ENCODE measurements at regions not wholly inside any gene's neighbourhood (a gene's known extent, or its start where the extent isn't known, plus 50 kb on each side); places are given as distances from the start of the nearest gene placed in this dataset.
A peak's percentile ranks its signal among the peaks of the same experiment; 100 is the strongest.

DNA sequence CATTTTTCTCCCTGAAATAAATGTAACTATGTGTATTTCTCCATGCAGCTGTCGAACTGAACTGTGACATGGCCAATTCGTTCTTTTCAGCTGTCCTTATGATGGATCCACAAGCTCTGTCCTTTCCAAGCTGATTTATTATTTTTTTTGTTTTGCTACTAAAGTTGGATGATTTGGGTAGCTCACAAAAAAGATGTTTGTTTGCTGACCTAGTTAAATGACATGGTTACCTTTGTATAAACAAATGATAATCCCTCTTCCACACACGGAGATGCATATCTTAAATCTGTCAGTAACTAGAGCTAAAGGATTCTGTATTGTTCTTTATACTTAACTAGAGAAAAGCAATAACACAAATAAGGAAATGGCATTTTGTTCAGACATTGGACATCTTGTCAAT lies 884.3 kb upstream of the PCDH20 start:
- H3K9me3 ChIP-seq (replicated peaks; ENCODE audit: control insufficient read depth, low read depth, low read length) = peaks cover 2% of the 10 kb centered on the region
- no peaks in the 10 kb centered on the region for H3K4me1 ChIP-seq (ENCODE audit: control insufficient read depth, insufficient read depth, low read length)
- H3K27ac ChIP-seq (ENCODE audit: low read length) = no peak overlapping the region
- H3K36me3 ChIP-seq (ENCODE audit: control insufficient read depth, insufficient read depth, low read length) = no peaks in the 10 kb centered on the region
- H3K27me3 ChIP-seq (ENCODE audit: control insufficient read depth, insufficient read depth, low read length) = no peaks in the 10 kb centered on the region
- peak; percentile 33 for DNase-seq
- WGBS (ENCODE audit: insufficient coverage) = no CpG with 5 or more reads among the region's 3 CpGs
- no peak overlapping the region for H3K4me3 ChIP-seq (ENCODE audit: low read length)

DNA sequence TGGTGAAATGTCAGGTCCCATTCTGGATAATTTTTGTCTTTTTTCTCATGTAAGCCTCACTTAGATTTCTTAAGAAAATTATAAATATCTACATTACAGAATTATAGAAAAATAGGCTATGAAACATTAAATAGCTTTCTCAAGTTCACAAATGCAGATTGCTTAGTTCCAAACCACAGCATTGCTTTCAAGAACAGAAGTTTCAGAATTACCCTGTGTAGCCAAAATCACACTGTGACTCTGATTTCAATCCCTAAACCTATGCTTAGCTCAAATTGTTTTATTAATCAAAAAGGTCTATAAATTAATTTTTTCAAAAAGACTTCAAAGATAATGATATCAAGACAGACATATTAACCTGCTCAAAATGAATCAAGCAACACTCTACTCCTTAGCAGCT lies 881.2 kb upstream of the PCDH20 start:
- Histone ChIP-seq H3K4me1 (ENCODE audit: control insufficient read depth, insufficient read depth, low read length) (no peaks in the 10 kb centered on the region), H3K36me3 (ENCODE audit: control insufficient read depth, insufficient read depth, low read length) (no peaks in the 10 kb centered on the region)

DNA sequence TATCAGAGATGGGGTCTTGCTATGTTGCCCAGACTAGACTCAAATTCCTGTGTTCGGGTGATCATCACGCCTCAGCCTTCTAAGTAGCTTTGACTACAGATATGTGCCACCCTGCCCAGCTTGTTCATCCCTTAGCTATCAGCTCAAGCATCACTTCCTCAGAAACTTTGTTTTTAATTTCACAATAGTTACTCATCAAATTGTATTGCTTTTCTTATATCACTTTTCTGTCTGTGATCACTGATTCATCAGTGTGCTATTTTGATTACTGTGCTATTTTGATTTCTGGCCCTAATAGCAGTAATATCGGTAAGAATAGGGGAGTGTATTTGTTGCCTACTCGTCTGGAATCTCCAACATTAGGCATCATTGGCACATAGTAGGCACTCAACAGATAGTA lies 878.6 kb upstream of the PCDH20 start:
- no peak overlapping the region for H3K27ac ChIP-seq (ENCODE audit: low read length)
- H3K4me3 ChIP-seq (ENCODE audit: low read length) = no peak overlapping the region
- H3K36me3 ChIP-seq (ENCODE audit: control insufficient read depth, insufficient read depth, low read length) = no peaks in the 10 kb centered on the region
- H3K27me3 ChIP-seq (ENCODE audit: control insufficient read depth, insufficient read depth, low read length) = no peaks in the 10 kb centered on the region
- H3K9me3 ChIP-seq (replicated peaks; ENCODE audit: control insufficient read depth, low read depth, low read length) = no peaks in the 10 kb centered on the region
- DNase-seq = no peak
- WGBS (ENCODE audit: insufficient coverage) = 80% methylated on average over 2 of the region's 4 CpGs
- H3K4me1 ChIP-seq (ENCODE audit: control insufficient read depth, insufficient read depth, low read length) = no peaks in the 10 kb centered on the region

More for the DNA sequence above, 881.2 kb upstream of the PCDH20 start:
- Histone ChIP-seq H3K9me3 (replicated peaks; ENCODE audit: control insufficient read depth, low read depth, low read length) (no peaks in the 10 kb centered on the region), H3K27me3 (ENCODE audit: control insufficient read depth, insufficient read depth, low read length) (no peaks in the 10 kb centered on the region), H3K4me3 (ENCODE audit: low read length) (no peak overlapping the region), H3K27ac (ENCODE audit: low read length) (no peak overlapping the region)
- DNase-seq = no peak

DNA sequence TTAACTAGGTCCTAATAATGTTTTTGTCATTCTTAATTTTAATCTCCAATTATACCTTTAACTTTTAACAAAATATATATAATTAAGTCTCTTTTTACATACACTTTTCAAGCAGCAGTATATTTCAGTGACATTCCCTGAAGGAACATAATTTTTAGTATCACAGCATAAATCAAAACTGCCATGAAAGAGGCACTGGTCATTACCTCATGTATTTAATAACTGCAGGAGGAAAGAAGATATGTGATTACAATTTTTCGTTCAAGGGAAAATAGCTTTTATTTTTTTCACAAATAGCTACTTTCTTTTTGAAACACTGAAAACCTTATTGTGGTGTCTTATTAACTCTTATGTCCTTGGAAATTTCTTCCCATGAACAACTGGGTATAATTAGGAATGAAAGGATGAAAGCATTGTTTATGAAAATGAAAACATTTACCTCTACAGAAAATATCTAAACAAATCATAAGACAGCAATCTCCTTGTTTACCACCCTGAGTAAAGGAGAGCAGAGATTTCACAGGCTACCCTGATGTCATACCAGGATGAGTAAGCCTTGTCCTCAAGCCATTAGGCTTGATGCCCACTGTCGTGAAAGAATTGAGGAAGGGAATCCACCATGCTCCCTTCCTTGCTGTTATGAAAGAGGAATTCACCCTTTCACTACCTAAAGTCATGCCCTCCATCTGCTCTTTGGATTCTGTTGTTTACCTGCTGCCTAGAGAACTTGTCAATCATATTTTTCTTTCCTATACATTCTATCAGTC lies 877.2 kb upstream of the PCDH20 start:
- H3K27me3 ChIP-seq (ENCODE audit: control insufficient read depth, insufficient read depth, low read length) = no peaks in the 10 kb centered on the region
- peak; percentile 6 for DNase-seq
- H3K4me3 ChIP-seq (ENCODE audit: low read length) = no peak overlapping the region
- no CpG with 5 or more reads among the region's 2 CpGs for WGBS (ENCODE audit: insufficient coverage)
- no peak overlapping the region for H3K27ac ChIP-seq (ENCODE audit: low read length)
- H3K9me3 ChIP-seq (replicated peaks; ENCODE audit: control insufficient read depth, low read depth, low read length) = no peaks in the 10 kb centered on the region
- H3K36me3 ChIP-seq (ENCODE audit: control insufficient read depth, insufficient read depth, low read length) = no peaks in the 10 kb centered on the region
- H3K4me1 ChIP-seq (ENCODE audit: control insufficient read depth, insufficient read depth, low read length) = no peaks in the 10 kb centered on the region

DNA sequence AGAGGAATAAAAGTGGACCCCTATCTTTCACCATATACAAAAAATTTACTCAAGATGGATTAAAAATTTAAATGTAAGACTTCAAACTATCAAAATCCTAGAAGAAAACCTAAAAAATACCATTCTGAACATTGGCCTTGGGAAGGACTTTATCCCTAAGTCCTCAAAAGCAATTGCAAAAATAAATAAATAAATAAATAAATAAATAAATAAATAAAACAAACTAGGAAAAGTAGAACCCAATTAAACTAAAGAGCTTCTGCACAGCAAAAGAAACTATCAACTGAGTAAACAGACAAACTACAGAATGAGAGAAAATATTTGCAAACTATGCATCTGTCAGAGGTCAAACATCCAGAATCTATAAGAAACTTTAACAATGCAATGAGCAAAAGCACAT lies 874.9 kb upstream of the PCDH20 start:
- H3K36me3 ChIP-seq (ENCODE audit: control insufficient read depth, insufficient read depth, low read length) = no peaks in the 10 kb centered on the region
- no peak overlapping the region for H3K4me3 ChIP-seq (ENCODE audit: low read length)
- H3K27ac ChIP-seq (ENCODE audit: low read length) = no peak overlapping the region
- no peaks in the 10 kb centered on the region for H3K4me1 ChIP-seq (ENCODE audit: control insufficient read depth, insufficient read depth, low read length)
- H3K27me3 ChIP-seq (ENCODE audit: control insufficient read depth, insufficient read depth, low read length) = no peaks in the 10 kb centered on the region
- no peaks in the 10 kb centered on the region for H3K9me3 ChIP-seq (replicated peaks; ENCODE audit: control insufficient read depth, low read depth, low read length)
- no peak for DNase-seq

DNA sequence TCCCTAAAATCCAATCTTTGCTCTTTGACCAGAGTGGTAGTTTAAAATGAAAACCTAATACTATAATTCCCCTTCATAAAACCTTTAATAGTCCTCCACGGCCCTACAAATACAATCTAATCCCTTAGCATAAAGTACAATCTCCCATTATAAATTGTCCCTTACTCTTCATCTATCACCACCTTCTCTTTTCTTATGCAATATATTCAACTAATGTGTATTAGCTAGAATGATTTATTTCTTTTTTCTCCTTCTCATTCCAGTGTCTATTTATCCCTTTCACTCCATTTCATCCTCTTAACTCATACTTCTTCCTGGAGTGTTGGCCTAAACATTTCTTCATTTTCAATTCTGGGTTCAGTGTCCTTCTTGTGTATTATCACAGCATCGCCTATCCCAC lies 872.1 kb upstream of the PCDH20 start:
- Histone ChIP-seq H3K4me3 (ENCODE audit: low read length) (no peak overlapping the region), H3K36me3 (ENCODE audit: control insufficient read depth, insufficient read depth, low read length) (no peaks in the 10 kb centered on the region)
- no CpG with 5 or more reads among the region's 2 CpGs for WGBS (ENCODE audit: insufficient coverage)

DNA sequence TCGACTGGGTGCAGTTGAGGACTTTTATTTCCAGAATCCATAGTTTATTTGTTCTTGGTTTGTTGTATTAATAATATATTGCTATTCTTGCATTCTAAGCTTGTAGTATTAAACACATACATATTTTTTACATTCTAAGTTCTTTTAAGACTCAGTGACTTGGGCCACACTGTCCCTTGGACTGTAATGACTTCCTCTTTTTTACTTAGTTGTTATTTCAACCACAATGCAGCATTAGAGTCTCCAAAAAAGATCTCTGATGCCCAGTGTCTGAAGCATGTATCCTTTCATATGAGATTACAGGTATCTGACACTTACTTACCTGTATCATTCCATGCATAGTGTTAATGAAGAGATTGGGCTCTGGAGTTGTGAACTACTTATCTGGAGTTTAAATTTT lies 864.9 kb upstream of the PCDH20 start:
- H3K27ac ChIP-seq (ENCODE audit: low read length) = no peak overlapping the region
- DNase-seq = no peak
- H3K27me3 ChIP-seq (ENCODE audit: control insufficient read depth, insufficient read depth, low read length) = no peaks in the 10 kb centered on the region
- H3K4me3 ChIP-seq (ENCODE audit: low read length) = no peak overlapping the region
- no peaks in the 10 kb centered on the region for H3K36me3 ChIP-seq (ENCODE audit: control insufficient read depth, insufficient read depth, low read length)
- no CpG with 5 or more reads among the region's 1 CpG for WGBS (ENCODE audit: insufficient coverage)
- no peaks in the 10 kb centered on the region for H3K4me1 ChIP-seq (ENCODE audit: control insufficient read depth, insufficient read depth, low read length)
- no peaks in the 10 kb centered on the region for H3K9me3 ChIP-seq (replicated peaks; ENCODE audit: control insufficient read depth, low read depth, low read length)

More for the DNA sequence above, 872.1 kb upstream of the PCDH20 start:
- H3K27ac ChIP-seq (ENCODE audit: low read length) = no peak overlapping the region
- H3K9me3 ChIP-seq (replicated peaks; ENCODE audit: control insufficient read depth, low read depth, low read length) = no peaks in the 10 kb centered on the region
- no peak for DNase-seq
- no peaks in the 10 kb centered on the region for H3K27me3 ChIP-seq (ENCODE audit: control insufficient read depth, insufficient read depth, low read length)
- H3K4me1 ChIP-seq (ENCODE audit: control insufficient read depth, insufficient read depth, low read length) = no peaks in the 10 kb centered on the region

DNA sequence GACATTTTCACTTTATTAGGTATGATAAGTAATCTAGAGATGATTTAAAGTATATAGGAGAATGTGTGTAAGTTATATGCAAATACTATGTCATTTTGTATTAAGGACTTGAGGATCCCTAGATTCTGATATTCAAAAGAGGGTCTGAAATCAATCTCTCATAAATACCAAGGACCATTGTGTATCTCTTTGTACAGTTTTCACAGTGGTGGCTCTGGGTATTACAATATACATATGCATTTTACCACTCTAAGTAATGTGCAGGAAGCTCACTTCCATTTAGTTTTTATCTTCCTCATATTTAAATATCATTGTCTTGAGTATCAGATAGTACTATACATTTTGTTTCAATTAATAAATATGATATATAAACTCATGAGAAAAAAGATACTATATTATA lies 862.6 kb upstream of the PCDH20 start:
- Histone ChIP-seq H3K27ac (ENCODE audit: low read length) (no peak overlapping the region), H3K4me3 (ENCODE audit: low read length) (no peak overlapping the region)

DNA sequence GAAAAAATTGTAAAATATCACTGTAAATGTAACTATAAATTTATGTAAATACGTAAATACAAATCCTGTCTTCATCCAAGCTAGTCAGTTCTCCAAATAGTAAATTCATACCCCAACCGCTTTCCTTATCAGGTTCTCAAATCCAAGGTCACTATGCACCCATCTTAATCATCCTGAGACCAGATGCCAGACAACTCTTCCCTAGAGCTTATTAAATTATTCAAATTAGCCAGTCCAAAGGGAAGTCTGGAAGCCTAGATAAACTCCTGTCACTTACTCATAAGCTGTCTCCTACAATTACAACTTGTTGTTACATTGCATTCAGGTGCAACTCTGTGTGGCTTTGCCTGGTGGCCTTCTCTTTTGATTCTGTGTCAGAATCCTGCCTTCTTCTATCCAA lies 836.1 kb upstream of the PCDH20 start:
- WGBS (ENCODE audit: insufficient coverage) = 83% methylated on average over 1 of the region's 2 CpGs
- Histone ChIP-seq H3K36me3 (ENCODE audit: control insufficient read depth, insufficient read depth, low read length) (no peaks in the 10 kb centered on the region), H3K4me3 (ENCODE audit: low read length) (no peak overlapping the region), H3K9me3 (replicated peaks; ENCODE audit: control insufficient read depth, low read depth, low read length) (no peaks in the 10 kb centered on the region), H3K27me3 (ENCODE audit: control insufficient read depth, insufficient read depth, low read length) (no peaks in the 10 kb centered on the region), H3K27ac (ENCODE audit: low read length) (no peak overlapping the region), H3K4me1 (ENCODE audit: control insufficient read depth, insufficient read depth, low read length) (no peaks in the 10 kb centered on the region)
- no peak for DNase-seq

More for the DNA sequence above, 862.6 kb upstream of the PCDH20 start:
- H3K4me1 ChIP-seq (ENCODE audit: control insufficient read depth, insufficient read depth, low read length) = no peaks in the 10 kb centered on the region
- H3K27me3 ChIP-seq (ENCODE audit: control insufficient read depth, insufficient read depth, low read length) = no peaks in the 10 kb centered on the region
- DNase-seq = no peak
- no peaks in the 10 kb centered on the region for H3K36me3 ChIP-seq (ENCODE audit: control insufficient read depth, insufficient read depth, low read length)
- no peaks in the 10 kb centered on the region for H3K9me3 ChIP-seq (replicated peaks; ENCODE audit: control insufficient read depth, low read depth, low read length)

DNA sequence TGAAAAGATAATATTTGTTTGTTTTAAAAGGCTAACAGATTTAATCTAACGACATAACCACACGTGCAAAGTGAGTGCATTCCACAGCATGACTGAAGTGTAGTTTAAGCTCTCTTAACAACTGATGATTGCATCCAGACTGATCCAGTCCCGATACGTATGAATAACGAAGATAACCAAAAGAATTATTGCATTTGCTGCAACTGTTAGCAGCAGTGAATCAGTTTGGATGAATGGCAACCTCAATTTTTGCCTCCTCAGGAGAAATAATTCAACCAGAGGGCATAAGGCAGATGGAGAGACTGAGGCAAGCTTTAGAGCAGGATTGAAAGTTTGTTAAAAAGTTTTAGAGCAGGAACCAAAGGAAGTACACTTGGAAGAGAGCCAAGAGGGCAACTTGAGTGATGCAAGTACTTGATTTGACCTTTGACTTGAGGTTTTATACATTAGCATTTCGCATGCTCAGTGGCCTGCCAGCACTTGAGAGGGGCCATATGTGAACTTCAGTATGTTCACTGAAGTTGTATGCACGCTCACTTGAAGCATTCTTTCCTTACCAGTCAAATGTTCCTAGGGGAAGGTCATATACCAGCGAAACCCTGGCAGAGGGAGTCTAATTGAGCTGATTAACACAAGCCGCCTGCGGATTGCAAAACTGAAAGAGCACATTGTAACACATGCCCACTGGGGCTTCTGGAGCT lies 835.0 kb upstream of the PCDH20 start:
- H3K9me3 ChIP-seq (replicated peaks; ENCODE audit: control insufficient read depth, low read depth, low read length) = no peaks in the 10 kb centered on the region

More for the DNA sequence above, 835.0 kb upstream of the PCDH20 start:
- Histone ChIP-seq H3K4me3 (ENCODE audit: low read length) (no peak overlapping the region), H3K4me1 (ENCODE audit: control insufficient read depth, insufficient read depth, low read length) (no peaks in the 10 kb centered on the region), H3K27ac (ENCODE audit: low read length) (no peak overlapping the region), H3K36me3 (ENCODE audit: control insufficient read depth, insufficient read depth, low read length) (no peaks in the 10 kb centered on the region), H3K27me3 (ENCODE audit: control insufficient read depth, insufficient read depth, low read length) (no peaks in the 10 kb centered on the region)
- no CpG with 5 or more reads among the region's 10 CpGs for WGBS (ENCODE audit: insufficient coverage)
- DNase-seq = no peak
